DMS153 treated with DMSO at 0.1 percent for 48 hours (cell line): ENCODE measurements at regions not wholly inside any gene's neighbourhood (a gene's known extent, or its start where the extent isn't known, plus 50 kb on each side); places are given as distances from the start of the nearest gene placed in this dataset.

Experiments
- DNase-seq: peaks from one replicate; lab custom pipeline; 2025; ENCODE audit not compliant: unreplicated experiment; lab: John Stamatoyannopoulos, UW

DNA sequence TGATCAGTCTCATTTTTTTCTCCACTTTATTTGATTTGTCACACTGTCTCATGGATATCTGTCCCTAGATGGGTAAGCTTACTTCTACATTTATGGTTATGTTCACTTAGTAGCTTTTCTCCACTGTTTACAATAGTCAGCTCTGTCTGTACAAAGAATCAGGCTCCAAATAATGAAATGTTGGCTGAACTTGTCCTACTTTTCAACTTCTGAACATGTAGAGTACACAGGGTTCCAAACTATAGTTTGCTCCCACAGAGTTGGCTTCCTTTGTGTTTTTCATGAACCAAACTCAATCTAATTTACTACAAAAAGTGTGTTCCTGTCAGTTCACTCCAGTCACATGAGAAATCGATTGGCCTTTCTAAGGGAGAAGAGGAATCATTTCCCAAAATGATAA lies 175.0 kb downstream of the CCDC71L start:
- DNase-seq: no peak

DNA sequence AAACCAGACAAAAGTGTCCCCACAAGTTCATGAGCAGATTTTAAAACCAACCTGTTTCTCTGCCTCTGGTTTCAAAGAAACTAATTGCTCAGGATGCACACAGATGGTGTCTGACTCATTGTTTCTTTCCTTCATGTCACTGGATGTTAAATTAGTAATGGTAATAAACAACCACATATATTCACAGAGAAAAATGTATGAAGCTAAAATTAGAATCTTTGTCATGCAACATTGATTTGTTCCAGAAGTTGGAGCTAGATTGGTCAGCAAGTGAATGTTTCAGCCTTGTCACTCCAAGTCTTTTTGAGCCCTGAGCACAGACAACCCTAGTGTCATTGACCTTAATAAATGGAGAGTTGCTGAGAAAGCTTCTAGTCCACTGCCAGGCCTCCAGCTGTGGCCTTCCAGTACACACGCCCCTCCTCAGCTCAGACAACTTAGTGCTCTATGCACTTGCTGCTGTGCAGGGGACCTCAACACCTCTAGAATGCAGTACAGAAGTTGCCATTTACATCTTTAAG lies 175.9 kb downstream of the CCDC71L start:
- no peak for DNase-seq

DNA sequence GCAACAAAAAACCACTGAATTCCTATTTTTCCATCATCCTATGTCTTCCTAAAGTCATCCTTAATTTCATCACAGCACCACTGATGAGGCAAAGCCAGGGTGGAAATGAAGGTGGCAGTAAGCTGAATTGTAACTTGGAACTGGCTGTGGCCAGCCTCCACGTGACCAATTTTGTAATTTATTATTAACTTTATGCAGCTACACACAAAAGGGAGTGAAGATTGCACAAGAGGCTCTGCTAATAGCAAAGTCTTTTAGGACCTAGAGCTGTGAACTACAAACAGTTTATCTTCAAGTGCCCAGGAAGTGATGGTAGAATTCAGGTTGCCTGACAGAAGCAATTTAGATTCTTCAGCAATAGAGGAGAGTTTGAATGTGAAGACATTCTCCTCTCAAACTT lies 176.4 kb downstream of the CCDC71L start:
- no peak for DNase-seq

DNA sequence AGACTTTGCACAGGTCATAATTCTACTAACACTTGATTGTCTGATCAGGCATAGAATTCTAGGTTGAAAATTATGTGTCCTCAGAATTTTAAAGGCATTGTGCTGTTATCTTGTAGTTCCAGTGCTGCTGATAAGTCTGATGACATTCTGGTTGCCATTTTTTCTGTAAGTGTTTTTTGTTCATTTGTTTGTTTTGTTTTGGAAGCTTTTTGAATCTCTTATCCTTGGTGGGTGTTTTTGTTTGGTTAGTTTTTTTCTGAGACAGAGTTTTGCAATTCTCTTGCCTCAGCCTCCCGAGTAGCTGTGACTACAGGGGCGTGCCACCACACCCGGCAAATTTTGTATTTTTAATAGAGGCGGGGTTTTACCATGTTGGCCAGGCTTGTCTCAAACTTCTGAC lies 178.9 kb downstream of the CCDC71L start:
- no peak for DNase-seq

DNA sequence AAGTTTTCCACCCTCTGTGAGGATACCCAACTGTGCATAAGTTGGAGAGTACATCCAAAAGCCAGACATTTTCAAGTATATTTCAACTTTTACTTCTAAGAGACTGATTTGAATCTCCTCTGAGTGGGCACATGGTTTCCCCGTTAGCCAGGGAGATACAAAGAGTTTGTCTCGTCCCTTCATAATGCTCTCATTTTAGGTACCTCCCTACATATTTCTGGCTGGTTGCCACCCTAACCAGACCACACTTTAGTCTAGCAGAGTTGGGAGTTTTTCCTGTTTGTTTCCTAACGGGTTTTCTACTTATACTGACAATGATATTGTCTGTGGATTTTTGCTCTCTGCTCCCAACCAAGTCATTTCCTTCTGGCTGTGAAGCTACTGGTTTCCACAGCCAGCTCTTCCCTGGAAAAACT lies 180.3 kb downstream of the CCDC71L start:
- no peak for DNase-seq

DNA sequence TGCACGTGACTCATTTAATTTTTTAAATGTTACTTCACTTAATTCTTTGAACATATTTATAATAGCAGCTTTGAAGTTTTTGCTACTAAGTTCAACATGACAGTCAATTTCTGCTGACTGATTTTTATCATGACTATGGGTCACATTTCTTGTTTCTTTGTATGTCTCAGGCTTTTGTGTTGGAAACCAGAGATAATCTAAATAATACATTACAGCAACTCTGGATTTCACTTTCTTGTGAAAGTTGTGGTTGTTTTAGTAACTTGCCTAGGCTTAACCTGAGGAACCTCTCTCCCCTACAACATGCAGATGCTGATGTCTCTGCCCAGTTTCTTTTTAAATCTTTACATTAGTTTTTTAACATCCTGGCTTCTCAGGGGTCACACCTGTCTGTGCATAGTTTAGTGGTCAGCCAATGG lies 180.8 kb downstream of the CCDC71L start:
- DNase-seq: no peak

DNA sequence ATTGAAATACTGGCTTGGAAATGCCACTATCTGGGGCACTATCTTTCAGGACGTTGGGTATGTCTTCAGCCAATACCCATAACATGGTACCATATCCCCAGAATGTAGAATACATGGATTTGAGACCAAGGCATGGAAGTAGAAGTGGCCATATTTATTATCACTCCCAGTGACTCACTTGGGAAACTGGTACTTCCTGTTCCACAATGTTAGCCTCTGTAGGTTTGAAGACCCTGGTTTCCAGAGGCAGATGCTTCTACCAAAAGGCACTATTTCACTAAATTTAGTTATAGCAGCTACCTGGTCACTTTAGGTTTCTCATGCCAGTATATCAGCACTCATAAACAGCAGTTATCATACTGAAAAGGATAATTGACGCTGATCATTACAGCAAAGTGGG lies 184.2 kb downstream of the CCDC71L start:
- DNase-seq: no peak

DNA sequence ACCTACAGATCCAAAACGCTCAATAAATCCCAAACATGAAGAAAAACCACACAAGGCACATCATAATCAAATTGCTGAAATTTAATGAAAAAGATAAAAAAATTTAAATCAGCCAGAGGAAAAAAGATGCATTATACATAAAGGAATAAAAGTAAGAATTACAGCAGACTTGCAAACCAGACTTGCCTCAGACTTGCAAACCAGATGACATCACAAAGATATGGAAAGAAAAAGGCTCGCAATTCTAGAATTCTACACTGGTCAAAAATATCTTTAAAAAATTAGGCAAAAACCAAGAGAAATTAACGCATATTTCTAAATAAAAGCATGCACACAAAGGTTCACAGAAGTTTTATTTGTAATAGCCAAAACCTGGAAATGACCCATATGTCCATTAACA lies 188.0 kb upstream of the NAMPT start:
- no peak for DNase-seq

DNA sequence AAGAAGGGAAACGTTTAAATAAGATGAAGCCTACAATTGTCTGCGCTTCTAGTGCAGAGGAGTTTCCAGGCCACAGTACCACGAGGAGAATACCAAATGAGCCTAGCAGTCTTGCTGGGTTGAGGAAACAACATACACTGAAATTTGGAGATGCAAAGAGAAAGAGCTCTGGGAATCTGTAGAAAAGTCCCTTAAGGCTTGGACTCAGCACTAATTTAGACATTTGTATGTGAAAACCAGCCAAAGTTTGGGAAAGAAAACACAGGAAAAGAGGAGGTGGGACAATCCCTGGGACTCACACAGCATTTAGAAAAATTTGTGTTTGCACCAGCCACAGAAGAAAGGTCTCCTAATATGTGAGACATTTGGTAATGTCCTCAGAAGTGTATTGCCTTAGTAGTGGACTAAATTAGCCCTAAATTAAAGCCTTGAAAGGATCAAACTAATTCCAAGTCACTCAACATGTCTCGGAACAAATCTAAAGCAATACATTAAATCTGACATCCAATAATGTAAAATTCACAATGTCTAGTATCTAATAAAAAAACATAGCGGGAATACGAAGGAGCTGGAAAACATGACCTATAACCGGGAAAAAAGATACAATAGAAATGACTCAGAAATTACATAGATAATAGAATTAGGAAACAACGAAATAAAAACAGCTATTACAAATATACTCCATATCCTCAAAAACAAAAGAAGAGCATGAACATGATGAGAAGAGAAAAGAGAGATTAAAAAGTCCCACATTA lies 187.1 kb upstream of the NAMPT start:
- DNase-seq: no peak

DNA sequence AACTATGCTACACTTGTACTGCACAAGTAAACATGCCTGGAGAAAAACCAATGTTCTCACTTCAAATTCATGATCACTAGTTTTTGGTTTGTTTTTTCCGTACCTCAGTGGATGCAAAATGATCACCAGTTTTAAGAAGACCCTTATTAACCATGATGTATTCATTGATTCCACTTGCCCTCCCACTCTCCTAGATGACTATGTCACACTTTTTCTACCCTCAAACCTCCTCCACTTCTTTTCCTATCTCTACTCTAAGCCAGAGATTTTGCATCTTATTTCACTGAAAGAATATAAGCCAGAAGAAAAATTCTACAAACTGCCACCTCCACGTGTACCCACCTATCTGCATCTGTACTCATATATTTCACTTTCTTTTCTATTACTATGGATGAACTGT lies 186.2 kb upstream of the NAMPT start:
- DNase-seq: no peak

DNA sequence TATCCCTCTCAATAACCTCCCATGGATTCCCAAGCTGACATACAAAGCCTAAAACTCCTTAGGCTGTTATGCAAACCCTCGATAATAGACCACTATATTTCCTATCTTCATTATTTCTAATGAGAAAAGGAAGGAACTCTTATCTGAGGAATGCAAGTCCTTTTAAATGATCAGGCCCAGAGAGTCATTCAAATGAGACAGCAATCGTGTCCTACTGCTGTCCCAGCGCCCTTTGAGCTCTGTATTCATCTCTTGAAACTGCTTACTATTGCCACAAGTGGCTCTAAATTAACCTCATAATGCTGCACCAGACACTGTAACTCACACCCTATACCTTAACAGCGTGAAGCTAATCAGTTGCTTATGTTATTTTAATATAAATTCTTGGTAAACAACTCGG lies 182.1 kb upstream of the NAMPT start:
- no peak for DNase-seq

DNA sequence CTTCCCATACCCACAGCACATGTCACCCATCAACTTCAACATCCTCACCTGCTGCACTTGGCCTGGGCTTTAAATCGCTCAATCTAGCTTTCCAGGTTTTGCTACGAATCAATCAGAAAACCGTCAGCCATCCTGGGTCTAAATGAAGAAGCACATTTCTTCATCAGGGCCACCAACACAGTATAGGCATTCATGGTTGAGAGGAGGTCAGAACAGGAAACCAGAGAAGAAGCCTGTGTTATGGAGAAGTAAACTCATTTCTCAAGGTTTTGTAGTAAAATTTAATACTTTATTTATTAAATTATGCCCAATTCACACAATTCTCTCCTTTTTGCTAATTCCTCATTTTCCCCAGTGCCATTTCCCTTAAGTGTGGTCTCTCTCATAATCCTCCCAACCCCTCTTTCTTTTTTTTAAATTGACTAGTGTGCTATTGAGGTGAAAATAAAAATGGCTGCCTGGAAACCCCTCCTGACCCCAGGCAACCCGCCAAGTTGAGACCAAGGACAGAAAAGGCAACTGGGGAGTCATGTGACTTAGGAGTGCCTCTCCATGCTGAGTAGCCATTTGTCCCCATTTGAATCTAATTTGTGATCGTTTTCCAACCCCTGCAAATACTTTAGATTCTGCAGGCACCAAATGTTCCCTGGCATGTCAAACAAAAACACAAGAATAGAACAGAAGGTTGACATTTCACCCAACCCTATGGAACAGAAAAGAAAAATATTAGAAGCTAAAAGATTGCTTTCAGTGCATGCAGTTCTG lies 181.1 kb upstream of the NAMPT start:
- no peak for DNase-seq

DNA sequence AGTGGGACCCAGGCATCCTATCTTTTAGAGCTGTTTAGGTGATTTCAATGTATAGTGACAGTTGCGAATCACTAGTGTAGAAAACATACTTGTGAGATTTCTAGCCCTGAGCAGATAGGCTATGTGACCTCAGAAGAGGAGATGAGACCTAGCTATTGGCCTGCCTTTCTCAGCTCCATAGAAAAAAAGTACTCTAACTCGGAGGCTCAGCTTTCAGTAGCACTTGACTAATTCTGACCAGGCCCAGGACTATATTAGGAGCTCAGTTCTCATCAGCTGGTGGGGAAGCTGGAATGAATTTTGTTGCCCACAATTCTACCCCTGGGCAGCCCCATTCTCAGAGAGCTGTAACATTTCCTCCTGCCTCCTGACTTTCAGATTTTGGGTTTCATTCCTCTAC lies 179.9 kb upstream of the NAMPT start:
- DNase-seq: no peak

DNA sequence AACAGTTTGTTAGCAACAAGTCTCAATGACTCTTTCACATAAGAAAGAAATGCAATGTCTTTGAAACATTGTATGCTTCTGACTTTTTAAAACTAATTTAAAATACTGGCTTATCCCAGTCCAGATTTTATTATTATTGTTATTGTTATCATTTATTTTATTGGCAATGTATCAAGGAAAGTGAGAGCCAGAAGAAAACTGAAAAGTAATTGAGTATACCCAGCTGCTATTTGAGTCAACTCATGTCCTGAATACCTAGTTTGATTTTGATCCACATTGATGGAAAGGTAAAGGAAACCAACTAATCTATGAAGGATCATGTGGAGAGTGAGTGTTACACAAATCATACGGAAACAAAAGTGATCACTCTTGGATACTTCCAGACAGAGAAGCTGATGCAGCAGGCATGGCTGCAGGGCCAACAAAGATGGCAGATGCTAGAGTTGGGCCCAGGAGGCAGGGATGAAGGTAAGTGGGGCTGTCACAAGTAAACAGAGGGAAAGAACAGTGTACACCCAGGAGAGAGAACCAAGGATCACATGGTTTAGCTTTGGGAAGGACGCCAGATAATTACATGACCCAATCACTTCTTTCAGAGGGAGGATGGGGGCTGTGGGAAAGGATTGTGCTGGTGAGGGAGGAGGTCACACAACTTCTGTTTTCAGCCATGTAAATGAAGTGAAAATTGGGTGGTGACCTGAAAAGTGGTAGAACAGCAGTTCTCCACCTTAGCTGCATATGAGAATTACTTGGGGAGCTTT lies 179.2 kb upstream of the NAMPT start:
- DNase-seq: no peak

DNA sequence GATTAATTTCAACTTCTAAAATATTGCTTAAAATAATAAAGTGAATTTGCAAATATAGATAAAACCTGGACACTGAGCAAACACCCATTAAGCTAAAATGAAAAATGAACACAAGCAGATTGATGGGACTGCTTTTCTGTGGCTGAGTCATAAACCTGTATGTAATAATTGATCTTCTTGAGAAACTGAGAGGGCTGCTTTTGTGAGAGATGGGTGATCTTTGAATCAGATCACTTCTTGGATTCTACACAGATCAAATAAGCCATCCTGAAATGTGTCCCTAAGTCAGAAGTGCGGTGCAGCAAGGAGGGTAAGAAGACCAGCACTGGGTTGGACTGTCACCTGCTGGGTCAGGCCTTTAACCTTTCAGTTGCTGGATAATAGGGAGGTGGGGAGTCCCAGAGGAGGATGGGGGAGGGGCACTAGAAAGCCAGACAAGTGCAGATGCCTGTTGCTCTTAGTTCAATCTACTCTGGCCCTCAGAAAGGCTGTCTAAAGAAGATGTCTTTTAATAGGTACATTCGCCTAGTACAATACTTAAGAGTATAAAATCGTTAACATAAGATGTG lies 178.2 kb upstream of the NAMPT start:
- DNase-seq: no peak

DNA sequence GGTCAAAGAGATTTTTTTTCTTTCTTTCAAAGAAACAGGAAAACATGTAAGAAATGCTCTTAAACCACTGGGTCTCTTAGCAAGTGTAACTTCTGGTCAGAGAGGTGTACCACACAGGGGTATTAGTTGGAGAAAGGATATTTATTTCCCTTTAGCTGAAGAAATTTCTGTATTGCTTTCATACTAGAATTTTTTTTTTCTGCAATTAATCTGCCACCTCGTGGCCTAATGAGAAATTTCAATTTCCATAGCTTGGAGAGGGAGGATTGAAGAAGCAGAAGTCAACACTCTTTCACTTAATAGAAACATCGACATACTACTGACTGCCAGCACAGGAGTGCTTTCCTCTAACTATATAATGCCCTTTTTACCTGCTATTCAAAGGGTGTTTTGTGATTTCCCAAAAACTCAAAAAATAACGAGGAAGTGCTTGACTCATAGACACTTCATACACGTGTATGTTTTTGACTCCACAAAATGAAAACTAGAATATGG lies 177.6 kb upstream of the NAMPT start:
- DNase-seq: peak; percentile 54

DNA sequence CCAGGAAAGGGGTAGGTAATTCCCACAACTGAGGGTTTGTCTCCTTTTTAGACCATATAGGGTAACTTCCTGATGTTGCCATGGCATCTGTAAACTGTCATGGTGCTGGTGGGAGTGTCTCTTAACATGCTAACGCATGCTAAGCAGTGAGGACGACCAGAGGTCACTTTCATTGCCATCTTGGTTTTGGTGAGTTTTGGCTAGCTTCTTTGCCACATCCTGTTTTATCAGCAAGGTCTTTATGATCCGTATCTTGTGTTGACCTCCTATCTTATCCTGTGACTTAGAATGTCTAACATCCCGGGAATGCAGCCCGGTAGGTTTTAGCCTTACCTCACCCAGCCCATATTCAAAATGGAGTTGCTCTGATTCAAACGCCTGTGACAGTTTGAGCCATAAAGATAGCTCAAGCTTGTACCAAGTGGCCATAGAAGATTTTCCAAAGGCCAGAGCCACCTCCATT lies 176.0 kb upstream of the NAMPT start:
- DNase-seq: no peak

DNA sequence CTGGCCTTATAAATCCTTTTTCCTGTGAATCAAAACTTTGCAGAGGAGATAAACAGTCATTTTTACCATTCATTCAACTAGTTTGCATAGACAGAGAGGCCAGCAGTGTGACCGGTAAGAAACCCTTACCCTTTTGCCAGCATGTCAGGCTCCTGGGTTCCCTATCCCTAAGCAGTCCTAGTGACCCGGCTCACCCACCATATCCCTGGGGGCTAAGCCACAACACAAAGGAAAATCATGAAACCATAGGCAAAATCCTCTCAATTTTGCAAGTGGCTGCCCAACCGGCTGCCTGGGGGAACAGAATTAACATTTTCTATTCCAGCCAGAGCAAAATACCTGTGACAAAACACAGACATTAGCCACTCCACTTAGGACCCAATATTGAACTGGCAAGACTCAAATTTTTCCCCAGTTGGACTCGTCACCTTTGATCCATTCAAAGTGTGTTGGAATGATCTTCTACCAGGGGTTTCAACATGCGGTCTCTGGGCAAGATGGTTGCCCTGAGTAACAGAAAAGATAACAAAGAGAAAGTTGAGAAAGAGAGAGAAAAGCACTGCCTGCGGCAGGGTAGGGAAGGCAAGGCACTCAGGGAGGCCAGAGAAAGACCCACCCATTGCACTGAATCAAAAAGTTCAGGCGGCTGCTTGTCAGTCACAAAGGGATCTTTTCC lies 174.8 kb upstream of the NAMPT start:
- DNase-seq: no peak

DNA sequence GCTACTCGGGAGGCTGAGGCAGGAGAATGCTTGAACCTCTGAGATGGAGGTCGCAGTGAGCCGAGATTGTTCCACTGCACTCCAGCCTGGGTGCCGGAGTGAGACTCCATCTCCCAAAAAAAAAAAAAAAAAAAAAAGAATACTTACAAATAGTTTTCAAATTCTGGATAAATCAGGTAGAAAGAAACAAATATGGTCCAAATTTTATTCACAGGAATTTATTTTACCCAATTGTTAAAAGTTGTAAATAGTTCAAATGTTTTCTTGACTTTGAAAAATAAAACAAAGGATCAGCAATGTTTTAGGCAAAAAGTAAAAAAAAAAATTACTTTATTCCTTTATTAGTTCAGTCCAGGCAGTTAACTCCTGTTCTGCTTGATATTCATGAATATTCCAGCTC lies 172.9 kb upstream of the NAMPT start:
- DNase-seq: no peak

DNA sequence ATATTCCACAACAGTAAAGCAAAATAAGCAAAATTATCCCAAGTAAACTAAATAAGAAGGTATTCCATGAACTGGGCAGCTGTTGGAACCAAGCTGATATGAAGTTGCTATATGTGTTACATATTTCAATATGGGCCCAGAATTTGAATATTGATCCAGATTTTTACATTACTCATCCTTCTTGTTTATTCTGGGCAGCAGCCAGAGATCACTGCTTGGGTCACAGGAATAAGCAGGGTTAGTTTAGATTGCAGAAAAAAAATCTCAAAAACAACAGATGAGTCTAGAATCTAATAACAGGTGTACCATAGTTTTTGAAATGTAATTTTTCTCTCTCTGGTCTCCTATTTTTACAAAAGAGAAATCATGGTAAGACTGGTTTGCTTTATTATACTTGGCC lies 171.5 kb upstream of the NAMPT start:
- DNase-seq: no peak
